Keratinocyte (primary cell): ENCODE measurements at regions not wholly inside any gene's neighbourhood (a gene's known extent, or its start where the extent isn't known, plus 50 kb on each side); places are given as distances from the start of the nearest gene placed in this dataset.

Experiments
- CTCF ChIP-seq, 3 experiments: IDR thresholded peaks in 1 of 3; conservative IDR thresholded peaks in 1 of 3; optimal IDR thresholded peaks in 1 of 3; 2 replicates in 2 of 3; 3 replicates in 1 of 3; pipeline versions ENCODE3 to v1.5.1; 2011; ENCODE audit warnings: low read length in 3 of 3, mild to moderate bottlenecking in 3 of 3, moderate library complexity in 2 of 3, control low read depth in 1 of 3, inconsistent platforms in 1 of 3; ENCODE audit not compliant: insufficient read depth in 2 of 3; ENCODE audit errors: extremely low read depth in 1 of 3
- EZH2 ChIP-seq: IDR thresholded peaks from one replicate; pipeline ENCODE4 v1.6.1; 2012; ENCODE audit warnings: inconsistent platforms, mild to moderate bottlenecking, low read length, moderate library complexity

DNA sequence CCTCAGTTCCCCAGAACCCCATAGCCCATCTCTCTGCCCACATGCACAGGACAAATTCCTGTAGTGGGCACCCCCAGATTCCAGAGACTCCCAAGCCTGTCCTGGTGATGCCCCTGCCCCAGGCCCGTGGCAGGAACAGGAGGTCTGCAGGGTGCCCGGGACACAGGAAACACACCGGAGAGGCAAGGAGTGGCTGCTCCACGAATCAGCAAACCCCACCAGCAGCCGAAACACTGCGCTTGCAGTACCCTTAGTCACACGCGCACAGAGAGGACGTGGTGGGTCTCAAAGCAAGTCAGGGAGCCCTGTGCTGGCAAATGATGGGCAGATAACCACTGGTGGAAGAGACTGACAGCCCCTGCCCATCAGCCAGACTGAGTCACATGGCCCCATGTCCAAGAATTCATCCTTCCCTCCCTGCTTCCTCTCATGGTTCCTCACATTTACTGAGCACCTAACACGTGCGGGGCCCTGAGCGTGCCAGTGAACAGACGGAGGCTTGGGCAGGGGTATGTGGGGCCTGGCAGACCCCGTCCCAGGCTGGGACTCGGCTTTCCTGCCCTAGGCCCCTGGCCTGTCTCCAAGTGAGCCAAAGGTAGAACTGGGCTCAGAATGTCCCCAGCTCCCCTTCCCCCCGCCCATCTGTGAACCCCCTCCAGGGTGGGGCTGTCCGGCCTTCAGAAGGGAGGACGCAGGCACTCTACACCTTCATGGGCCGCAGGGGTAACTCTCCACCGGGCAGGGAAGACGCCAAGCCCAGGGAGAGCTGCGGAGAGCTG lies 130.4 kb upstream of the IQSEC1 start:
- TF ChIP-seq CTCF (optimal IDR thresholded peaks at IDR 0.05 in 1 of 3, IDR thresholded peaks at IDR 0.05 in 1 of 3, conservative IDR thresholded peaks at IDR 0.05 in 1 of 3; ENCODE audit: extremely low read depth in 1 of 3, insufficient read depth in 2 of 3, low read length in 3 of 3) (no peak), EZH2 (no peak)
